Esophagus squamous epithelium (tissue), 4 donors: ENCODE measurements at regions not wholly inside any gene's neighbourhood (a gene's known extent, or its start where the extent isn't known, plus 50 kb on each side); places are given as distances from the start of the nearest gene placed in this dataset.

ENCODE experiments used
- POLR2A ChIP-seq, 4 donors: fragments of 450-650 bp; IDR thresholded peaks; one replicate each; pipeline ENCODE4 v1.6.1; 2017; ENCODE audit warnings: antibody characterized with exemption in 4 of 4, mild to moderate bottlenecking in 4 of 4, moderate library complexity in 3 of 4
- TF ChIP-seq, protein P1 (sequence below), 6 experiments: fragments of 450-650 bp in 4 of 6; fragments of 200-600 bp in 2 of 6; sonication (generic) in 2 of 6; IDR thresholded peaks; one replicate each; pipeline ENCODE4 v1.5.1; 2016 to 2019; ENCODE audit warnings: antibody characterized with exemption in 6 of 6, mild to moderate bottlenecking in 4 of 6, moderate library complexity in 4 of 6

- TF ChIP-seq, protein P1, sequence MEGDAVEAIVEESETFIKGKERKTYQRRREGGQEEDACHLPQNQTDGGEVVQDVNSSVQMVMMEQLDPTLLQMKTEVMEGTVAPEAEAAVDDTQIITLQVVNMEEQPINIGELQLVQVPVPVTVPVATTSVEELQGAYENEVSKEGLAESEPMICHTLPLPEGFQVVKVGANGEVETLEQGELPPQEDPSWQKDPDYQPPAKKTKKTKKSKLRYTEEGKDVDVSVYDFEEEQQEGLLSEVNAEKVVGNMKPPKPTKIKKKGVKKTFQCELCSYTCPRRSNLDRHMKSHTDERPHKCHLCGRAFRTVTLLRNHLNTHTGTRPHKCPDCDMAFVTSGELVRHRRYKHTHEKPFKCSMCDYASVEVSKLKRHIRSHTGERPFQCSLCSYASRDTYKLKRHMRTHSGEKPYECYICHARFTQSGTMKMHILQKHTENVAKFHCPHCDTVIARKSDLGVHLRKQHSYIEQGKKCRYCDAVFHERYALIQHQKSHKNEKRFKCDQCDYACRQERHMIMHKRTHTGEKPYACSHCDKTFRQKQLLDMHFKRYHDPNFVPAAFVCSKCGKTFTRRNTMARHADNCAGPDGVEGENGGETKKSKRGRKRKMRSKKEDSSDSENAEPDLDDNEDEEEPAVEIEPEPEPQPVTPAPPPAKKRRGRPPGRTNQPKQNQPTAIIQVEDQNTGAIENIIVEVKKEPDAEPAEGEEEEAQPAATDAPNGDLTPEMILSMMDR (IDR thresholded peaks at IDR 0.05), result no peak
- TF ChIP-seq POLR2A (IDR thresholded peaks at IDR 0.05), result no peak
Observed at GRCh38 chr5:168224085-168224484, 67.4 kb upstream of the WWC1 start.
